HUES48 (cell line): ENCODE measurements at regions not wholly inside any gene's neighbourhood (a gene's known extent, or its start where the extent isn't known, plus 50 kb on each side); places are given as distances from the start of the nearest gene placed in this dataset.
"Not testable (repeated sequence)": the region's sequence is repeated elsewhere in the genome, so short reads cannot be mapped to it uniquely, and the experiment has no call there.

Source experiments
- H3K27ac ChIP-seq: one replicate; pipeline ENCODE4 v1.7.0; 2013; ENCODE audit warnings: low read depth, low read length, inconsistent platforms
- H3K27me3 ChIP-seq: 2 replicates; pipeline ENCODE4 v1.6.1; 2013; ENCODE audit warnings: mild to moderate bottlenecking, low read length; ENCODE audit not compliant: control insufficient read depth, insufficient read depth
- H3K36me3 ChIP-seq: 2 replicates; pipeline ENCODE4 v1.6.1; 2013; ENCODE audit warnings: low read length; ENCODE audit not compliant: control insufficient read depth, insufficient read depth
- H3K4me1 ChIP-seq: 2 replicates; pipeline ENCODE4 v1.6.1; 2013; ENCODE audit warnings: mild to moderate bottlenecking, low read length; ENCODE audit not compliant: control insufficient read depth, insufficient read depth
- H3K4me3 ChIP-seq: 2 replicates; pipeline ENCODE4 v1.5.1; 2013; ENCODE audit warnings: mild to moderate bottlenecking, low read depth, low read length
- H3K9ac ChIP-seq: 2 replicates; pipeline ENCODE4 v1.6.1; 2013; ENCODE audit warnings: mild to moderate bottlenecking, low read depth, low read length, moderate library complexity
- H3K9me3 ChIP-seq: 2 replicates; pipeline ENCODE4 v1.6.1; 2013; ENCODE audit warnings: low read length; ENCODE audit not compliant: control insufficient read depth, insufficient read depth

DNA sequence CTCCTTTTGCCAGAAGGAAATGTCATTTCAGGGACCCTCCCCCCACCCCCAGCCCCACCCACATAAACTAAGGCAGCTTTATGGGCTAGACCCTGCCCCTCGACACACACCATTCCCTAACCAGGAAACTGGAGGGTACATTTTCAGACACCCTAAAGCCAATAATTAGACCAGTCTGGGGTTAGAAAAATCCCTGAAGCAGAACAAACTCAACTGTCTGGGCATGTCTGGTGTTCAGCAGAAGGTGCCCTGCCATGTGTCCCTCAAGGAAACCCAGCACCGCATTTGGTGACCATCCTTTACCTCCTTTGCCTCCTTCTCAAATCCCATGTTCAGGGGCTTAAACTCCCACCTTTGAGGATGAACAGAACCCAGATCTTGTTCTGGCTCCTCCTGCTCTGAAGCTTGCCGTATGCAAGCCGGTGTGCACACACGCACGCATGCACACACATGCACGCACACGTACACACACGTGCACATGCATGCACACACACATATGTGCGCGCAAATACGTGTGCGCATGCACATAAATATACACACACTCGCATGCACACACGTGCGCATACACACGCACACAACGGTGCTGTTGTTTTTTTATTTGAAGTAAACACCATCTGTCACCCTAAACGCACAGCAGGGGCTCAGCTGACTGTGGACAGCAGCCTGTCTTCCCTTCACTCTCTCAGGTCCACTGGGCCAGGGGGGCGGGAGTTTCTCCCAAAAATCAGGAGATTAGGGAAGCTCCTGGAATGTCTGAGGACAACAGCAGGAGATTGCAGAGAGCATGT is 156.8 kb upstream of the TNRC6C start:
- H3K27me3 ChIP-seq = peaks cover 19% of the 10 kb centered on the region
- H3K4me1 ChIP-seq = peaks cover 16% of the 10 kb centered on the region
- H3K9me3 ChIP-seq = no peaks in the 10 kb centered on the region
- no peak overlapping the region for H3K9ac ChIP-seq
- H3K4me3 ChIP-seq = no peak overlapping the region
- no peaks in the 10 kb centered on the region for H3K36me3 ChIP-seq
- no peak overlapping the region for H3K27ac ChIP-seq

- Histone ChIP-seq H3K36me3 (no peaks in the 10 kb centered on the region), H3K9ac (no peak overlapping the region), H3K9me3 (no peaks in the 10 kb centered on the region), H3K27me3 (peaks cover 19% of the 10 kb centered on the region), H3K27ac (no peak overlapping the region), H3K4me3 (no peak overlapping the region), H3K4me1 (peaks cover 16% of the 10 kb centered on the region)
Observed at GRCh38 chr17:77802333-77802615, 156.2 kb upstream of the TNRC6C start.

GRCh38 chr17:77802811-77803220 is 155.7 kb upstream of the TNRC6C start:
- Histone ChIP-seq H3K9ac (no peak overlapping the region), H3K27ac (no peak overlapping the region), H3K9me3 (no peaks in the 10 kb centered on the region), H3K4me3 (no peak overlapping the region), H3K4me1 (peaks cover 16% of the 10 kb centered on the region), H3K36me3 (no peaks in the 10 kb centered on the region), H3K27me3 (peaks cover 19% of the 10 kb centered on the region)

- H3K27ac ChIP-seq = no peak overlapping the region
- no peaks in the 10 kb centered on the region for H3K9me3 ChIP-seq
- H3K9ac ChIP-seq = no peak overlapping the region
- H3K4me1 ChIP-seq = peaks cover 16% of the 10 kb centered on the region
- H3K4me3 ChIP-seq = no peak overlapping the region
- H3K27me3 ChIP-seq = peaks cover 19% of the 10 kb centered on the region
- H3K36me3 ChIP-seq = no peaks in the 10 kb centered on the region
Observed at GRCh38 chr17:77803726-77804125, 154.8 kb upstream of the TNRC6C start.

- Histone ChIP-seq H3K9me3 (no peaks in the 10 kb centered on the region), H3K36me3 (no peaks in the 10 kb centered on the region), H3K27me3 (peaks cover 19% of the 10 kb centered on the region), H3K4me1 (peaks cover 16% of the 10 kb centered on the region), H3K27ac (no peak overlapping the region), H3K4me3 (no peak overlapping the region), H3K9ac (no peak overlapping the region)
Observed at GRCh38 chr17:77804796-77805426, 153.6 kb upstream of the TNRC6C start.

DNA sequence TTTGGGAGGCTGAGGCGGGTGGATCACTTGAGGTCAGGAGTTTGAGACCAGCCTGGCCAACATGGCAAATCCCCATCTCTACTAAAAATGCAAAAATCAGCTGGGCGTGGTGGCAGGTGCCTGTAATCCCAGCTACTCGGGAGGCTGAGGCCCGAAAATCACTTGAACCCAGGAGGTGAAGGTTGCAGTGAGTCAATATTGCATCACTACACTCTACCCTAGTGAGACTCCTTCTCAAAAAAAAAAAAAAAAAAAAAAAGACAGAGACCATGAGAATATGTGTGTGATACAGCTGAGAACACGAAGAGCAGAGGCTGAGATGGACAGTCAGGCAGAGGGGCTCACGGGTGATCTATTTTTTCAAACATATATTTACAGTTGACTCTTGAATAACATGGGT is 152.5 kb upstream of the TNRC6C start:
- H3K4me1 ChIP-seq = peaks cover 26% of the 10 kb centered on the region
- H3K9me3 ChIP-seq, H3K4me3 ChIP-seq, H3K36me3 ChIP-seq, H3K9ac ChIP-seq, H3K27ac ChIP-seq: not testable (repeated sequence)
- H3K27me3 ChIP-seq = peaks cover 17% of the 10 kb centered on the region

- Histone ChIP-seq H3K9me3 (no peaks in the 10 kb centered on the region), H3K4me3 (no peak overlapping the region), H3K36me3 (no peaks in the 10 kb centered on the region), H3K27ac (no peak overlapping the region), H3K27me3 (peaks cover 8% of the 10 kb centered on the region), H3K9ac (no peak overlapping the region), H3K4me1 (peaks cover 30% of the 10 kb centered on the region)
Observed at GRCh38 chr17:77807051-77807745, 151.3 kb upstream of the TNRC6C start.

GRCh38 chr17:77807746-77808441 is 150.6 kb upstream of the TNRC6C start:
- Histone ChIP-seq H3K9me3 (no peaks in the 10 kb centered on the region), H3K36me3 (no peaks in the 10 kb centered on the region), H3K9ac (no peak overlapping the region), H3K27me3 (peaks cover 3% of the 10 kb centered on the region), H3K4me3 (no peak overlapping the region), H3K4me1 (peaks cover 23% of the 10 kb centered on the region), H3K27ac (no peak overlapping the region)

- Histone ChIP-seq H3K9ac (no peak overlapping the region), H3K27me3 (peaks cover 3% of the 10 kb centered on the region), H3K4me1 (peaks cover 19% of the 10 kb centered on the region), H3K36me3 (no peaks in the 10 kb centered on the region), H3K27ac (no peak overlapping the region), H3K4me3 (no peak overlapping the region), H3K9me3 (no peaks in the 10 kb centered on the region)
Observed at GRCh38 chr17:77808686-77809425, 149.6 kb upstream of the TNRC6C start.

DNA sequence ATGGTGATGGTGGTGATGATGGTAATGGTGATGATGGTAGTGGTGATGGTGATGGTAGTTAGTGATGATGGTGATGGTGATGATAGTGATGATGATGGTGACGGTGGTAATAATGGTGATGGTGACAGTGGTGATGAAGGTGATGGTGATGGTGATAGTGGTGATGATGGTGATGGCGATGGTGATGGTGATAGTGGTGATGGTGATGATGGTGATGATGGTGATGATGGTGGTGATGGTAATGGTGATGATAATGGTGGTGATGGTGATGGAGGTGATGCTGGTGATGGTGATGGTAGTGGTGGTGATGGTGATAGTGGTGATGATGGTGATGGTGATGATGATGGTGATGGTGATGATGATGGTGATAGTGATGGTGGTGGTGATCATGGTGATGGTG is 148.7 kb upstream of the TNRC6C start:
- Histone ChIP-seq H3K4me3 (no peak overlapping the region), H3K9ac (no peak overlapping the region), H3K9me3 (no peaks in the 10 kb centered on the region), H3K27ac (no peak overlapping the region), H3K36me3 (no peaks in the 10 kb centered on the region), H3K4me1 (peaks cover 19% of the 10 kb centered on the region), H3K27me3 (peaks cover under 1% of the 10 kb centered on the region)
